ENCODE measurements at regions not wholly inside any gene's neighbourhood (a gene's known extent, or its start where the extent isn't known, plus 50 kb on each side); places are given as distances from the start of the nearest gene placed in this dataset.

- TF ChIP-seq CTCF (IDR thresholded peaks at IDR 0.05) (peak; percentile 72), POLR2A (IDR thresholded peaks at IDR 0.05; ENCODE audit: low read length) (no peak), CEBPB (IDR thresholded peaks at IDR 0.05) (no peak)
Observed at GRCh38 chr2:31729442-31730092, 148.8 kb upstream of the SRD5A2 start.

Measured in A549 (cell line).